ENCODE measurements at regions not wholly inside any gene's neighbourhood (a gene's known extent, or its start where the extent isn't known, plus 50 kb on each side); places are given as distances from the start of the nearest gene placed in this dataset.

DNA sequence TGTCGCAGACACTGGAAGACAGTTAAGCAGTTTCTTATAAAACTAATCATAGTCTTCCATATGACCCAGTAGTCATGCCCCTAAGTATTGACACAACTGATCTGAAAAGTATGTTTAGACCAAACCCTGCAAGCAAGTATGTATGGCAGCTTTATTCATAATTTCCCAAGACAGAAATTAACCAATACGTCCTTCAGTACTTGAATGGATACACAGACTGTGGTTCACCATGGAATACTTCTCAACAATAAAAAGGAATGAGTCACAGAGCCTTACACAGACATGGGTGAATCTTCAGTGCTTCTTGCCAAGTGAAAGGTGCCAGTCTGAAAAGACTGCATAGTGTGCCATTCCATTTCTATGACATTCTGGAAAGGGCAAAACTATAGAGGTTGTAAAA is 50.2 kb upstream of the AKR1E2 start:
- TF ChIP-seq, protein P1, sequence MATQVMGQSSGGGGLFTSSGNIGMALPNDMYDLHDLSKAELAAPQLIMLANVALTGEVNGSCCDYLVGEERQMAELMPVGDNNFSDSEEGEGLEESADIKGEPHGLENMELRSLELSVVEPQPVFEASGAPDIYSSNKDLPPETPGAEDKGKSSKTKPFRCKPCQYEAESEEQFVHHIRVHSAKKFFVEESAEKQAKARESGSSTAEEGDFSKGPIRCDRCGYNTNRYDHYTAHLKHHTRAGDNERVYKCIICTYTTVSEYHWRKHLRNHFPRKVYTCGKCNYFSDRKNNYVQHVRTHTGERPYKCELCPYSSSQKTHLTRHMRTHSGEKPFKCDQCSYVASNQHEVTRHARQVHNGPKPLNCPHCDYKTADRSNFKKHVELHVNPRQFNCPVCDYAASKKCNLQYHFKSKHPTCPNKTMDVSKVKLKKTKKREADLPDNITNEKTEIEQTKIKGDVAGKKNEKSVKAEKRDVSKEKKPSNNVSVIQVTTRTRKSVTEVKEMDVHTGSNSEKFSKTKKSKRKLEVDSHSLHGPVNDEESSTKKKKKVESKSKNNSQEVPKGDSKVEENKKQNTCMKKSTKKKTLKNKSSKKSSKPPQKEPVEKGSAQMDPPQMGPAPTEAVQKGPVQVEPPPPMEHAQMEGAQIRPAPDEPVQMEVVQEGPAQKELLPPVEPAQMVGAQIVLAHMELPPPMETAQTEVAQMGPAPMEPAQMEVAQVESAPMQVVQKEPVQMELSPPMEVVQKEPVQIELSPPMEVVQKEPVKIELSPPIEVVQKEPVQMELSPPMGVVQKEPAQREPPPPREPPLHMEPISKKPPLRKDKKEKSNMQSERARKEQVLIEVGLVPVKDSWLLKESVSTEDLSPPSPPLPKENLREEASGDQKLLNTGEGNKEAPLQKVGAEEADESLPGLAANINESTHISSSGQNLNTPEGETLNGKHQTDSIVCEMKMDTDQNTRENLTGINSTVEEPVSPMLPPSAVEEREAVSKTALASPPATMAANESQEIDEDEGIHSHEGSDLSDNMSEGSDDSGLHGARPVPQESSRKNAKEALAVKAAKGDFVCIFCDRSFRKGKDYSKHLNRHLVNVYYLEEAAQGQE (IDR thresholded peaks at IDR 0.05): no peak
- TF ChIP-seq, protein P2, sequence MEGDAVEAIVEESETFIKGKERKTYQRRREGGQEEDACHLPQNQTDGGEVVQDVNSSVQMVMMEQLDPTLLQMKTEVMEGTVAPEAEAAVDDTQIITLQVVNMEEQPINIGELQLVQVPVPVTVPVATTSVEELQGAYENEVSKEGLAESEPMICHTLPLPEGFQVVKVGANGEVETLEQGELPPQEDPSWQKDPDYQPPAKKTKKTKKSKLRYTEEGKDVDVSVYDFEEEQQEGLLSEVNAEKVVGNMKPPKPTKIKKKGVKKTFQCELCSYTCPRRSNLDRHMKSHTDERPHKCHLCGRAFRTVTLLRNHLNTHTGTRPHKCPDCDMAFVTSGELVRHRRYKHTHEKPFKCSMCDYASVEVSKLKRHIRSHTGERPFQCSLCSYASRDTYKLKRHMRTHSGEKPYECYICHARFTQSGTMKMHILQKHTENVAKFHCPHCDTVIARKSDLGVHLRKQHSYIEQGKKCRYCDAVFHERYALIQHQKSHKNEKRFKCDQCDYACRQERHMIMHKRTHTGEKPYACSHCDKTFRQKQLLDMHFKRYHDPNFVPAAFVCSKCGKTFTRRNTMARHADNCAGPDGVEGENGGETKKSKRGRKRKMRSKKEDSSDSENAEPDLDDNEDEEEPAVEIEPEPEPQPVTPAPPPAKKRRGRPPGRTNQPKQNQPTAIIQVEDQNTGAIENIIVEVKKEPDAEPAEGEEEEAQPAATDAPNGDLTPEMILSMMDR (IDR thresholded peaks at IDR 0.05; ENCODE audit: low read depth, low read length, missing input control): no peak
- TF ChIP-seq RAD21 (IDR thresholded peaks at IDR 0.05) (no peak), YY1 (IDR thresholded peaks at IDR 0.05) (no peak), JUND (IDR thresholded peaks at IDR 0.05) (no peak), MAX (IDR thresholded peaks at IDR 0.05) (no peak)
- TF ChIP-seq, protein P3, sequence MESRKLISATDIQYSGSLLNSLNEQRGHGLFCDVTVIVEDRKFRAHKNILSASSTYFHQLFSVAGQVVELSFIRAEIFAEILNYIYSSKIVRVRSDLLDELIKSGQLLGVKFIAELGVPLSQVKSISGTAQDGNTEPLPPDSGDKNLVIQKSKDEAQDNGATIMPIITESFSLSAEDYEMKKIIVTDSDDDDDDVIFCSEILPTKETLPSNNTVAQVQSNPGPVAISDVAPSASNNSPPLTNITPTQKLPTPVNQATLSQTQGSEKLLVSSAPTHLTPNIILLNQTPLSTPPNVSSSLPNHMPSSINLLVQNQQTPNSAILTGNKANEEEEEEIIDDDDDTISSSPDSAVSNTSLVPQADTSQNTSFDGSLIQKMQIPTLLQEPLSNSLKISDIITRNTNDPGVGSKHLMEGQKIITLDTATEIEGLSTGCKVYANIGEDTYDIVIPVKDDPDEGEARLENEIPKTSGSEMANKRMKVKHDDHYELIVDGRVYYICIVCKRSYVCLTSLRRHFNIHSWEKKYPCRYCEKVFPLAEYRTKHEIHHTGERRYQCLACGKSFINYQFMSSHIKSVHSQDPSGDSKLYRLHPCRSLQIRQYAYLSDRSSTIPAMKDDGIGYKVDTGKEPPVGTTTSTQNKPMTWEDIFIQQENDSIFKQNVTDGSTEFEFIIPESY (IDR thresholded peaks at IDR 0.05): no peak

Measured in liver (tissue), 3 donors.